Colonic mucosa (tissue), 4 donors: ENCODE measurements at regions not wholly inside any gene's neighbourhood (a gene's known extent, or its start where the extent isn't known, plus 50 kb on each side); places are given as distances from the start of the nearest gene placed in this dataset.
"Not testable (repeated sequence)": the region's sequence is repeated elsewhere in the genome, so short reads cannot be mapped to it uniquely, and the experiment has no call there.

Source experiments
- DNase-seq: peaks from one replicate; pipeline ENCODE4 v3.0.0-alpha.2; 2020
- H3K27ac ChIP-seq: fragments of 200-600 bp; one replicate; pipeline ENCODE4 v1.8.0; 2021
- H3K27me3 ChIP-seq: fragments of 200-600 bp; one replicate; pipeline ENCODE4 v1.8.0; 2021
- H3K36me3 ChIP-seq: fragments of 200-600 bp; one replicate; pipeline ENCODE4 v1.8.0; 2021
- H3K4me1 ChIP-seq: fragments of 200-600 bp; one replicate; pipeline ENCODE4 v1.8.0; 2021; ENCODE audit warnings: mild to moderate bottlenecking
- H3K4me3 ChIP-seq: fragments of 200-600 bp; one replicate; pipeline ENCODE4 v1.8.0; 2021
- H3K9ac ChIP-seq, 2 donors: one replicate each; pipeline ENCODE4 v1.7.0; 2013; ENCODE audit warnings: control low read depth in 2 of 2, low read depth in 2 of 2, low read length in 2 of 2
- H3K9me3 ChIP-seq: fragments of 200-600 bp; one replicate; pipeline ENCODE4 v1.8.0; 2021
- CTCF ChIP-seq: fragments of 200-600 bp; IDR thresholded peaks from one replicate; pipeline ENCODE4 v1.8.0; 2022; ENCODE audit warnings: antibody characterized with exemption, mild to moderate bottlenecking
- intact Hi-C: fragments of 100-400 bp; cut with DNase I; formaldehyde crosslinking; loops from one replicate; pipeline ENCODE4 v1.14.1; 2022
- donor health status: healthy.
- donor health status: DM: no; HTN: no; CAD: no.
- donor health status: DM: no; HTN: no; CAD: no.

GRCh38 chr5:9817819-9818218 lies 187.7 kb upstream of the TAS2R1 start:
- intact Hi-C loops: no loop called here
- Histone ChIP-seq H3K27ac (no peak overlapping the region), H3K27me3 (no peaks in the 10 kb centered on the region), H3K4me3 (no peak overlapping the region), H3K9me3 (no peaks in the 10 kb centered on the region), H3K36me3 (no peaks in the 10 kb centered on the region), H3K4me1 (no peaks in the 10 kb centered on the region), H3K9ac (no peak overlapping the region)
- no peak for DNase-seq
- no peak for TF ChIP-seq CTCF

GRCh38 chr5:9815051-9815450 lies 184.9 kb upstream of the TAS2R1 start:
- intact Hi-C loops: no loop called here
- no peak overlapping the region for H3K27ac ChIP-seq
- no peak overlapping the region for H3K4me3 ChIP-seq
- H3K36me3 ChIP-seq: no peaks in the 10 kb centered on the region
- no peak overlapping the region for H3K9ac ChIP-seq
- no peak for TF ChIP-seq CTCF
- H3K27me3 ChIP-seq: no peaks in the 10 kb centered on the region
- H3K9me3 ChIP-seq: no peaks in the 10 kb centered on the region
- DNase-seq: no peak
- no peaks in the 10 kb centered on the region for H3K4me1 ChIP-seq

- no peak overlapping the region for H3K9ac ChIP-seq
- H3K27ac ChIP-seq: no peak overlapping the region
- H3K36me3 ChIP-seq: no peaks in the 10 kb centered on the region
- no peaks in the 10 kb centered on the region for H3K27me3 ChIP-seq
- DNase-seq: no peak
- H3K4me1 ChIP-seq: no peaks in the 10 kb centered on the region
- no peak for TF ChIP-seq CTCF
- H3K4me3 ChIP-seq: no peak overlapping the region
- no peaks in the 10 kb centered on the region for H3K9me3 ChIP-seq
- intact Hi-C loops: no loop called here
Observed at GRCh38 chr5:9813305-9813704, 183.2 kb upstream of the TAS2R1 start.

- H3K36me3 ChIP-seq, intact Hi-C loops, DNase-seq, H3K9me3 ChIP-seq, H3K4me3 ChIP-seq, H3K27ac ChIP-seq, H3K9ac ChIP-seq, H3K4me1 ChIP-seq, H3K27me3 ChIP-seq: not testable (repeated sequence)
Observed at GRCh38 chr5:9807366-9807765, 177.2 kb upstream of the TAS2R1 start.

GRCh38 chr5:9801908-9802307 lies 171.8 kb upstream of the TAS2R1 start:
- H3K9ac ChIP-seq: no peak overlapping the region
- no peak overlapping the region for H3K4me3 ChIP-seq
- no peak overlapping the region for H3K27ac ChIP-seq
- TF ChIP-seq CTCF: no peak
- H3K9me3 ChIP-seq: no peaks in the 10 kb centered on the region
- H3K4me1 ChIP-seq: no peaks in the 10 kb centered on the region
- H3K36me3 ChIP-seq: no peaks in the 10 kb centered on the region
- DNase-seq: no peak
- no peaks in the 10 kb centered on the region for H3K27me3 ChIP-seq
- intact Hi-C loops: no loop called here

GRCh38 chr5:9799606-9800005 lies 169.5 kb upstream of the TAS2R1 start:
- H3K4me1 ChIP-seq: no peaks in the 10 kb centered on the region
- H3K36me3 ChIP-seq: no peaks in the 10 kb centered on the region
- no peak overlapping the region for H3K9ac ChIP-seq
- TF ChIP-seq CTCF: no peak
- no peaks in the 10 kb centered on the region for H3K27me3 ChIP-seq
- intact Hi-C loops: no loop called here
- DNase-seq: no peak
- H3K9me3 ChIP-seq: no peaks in the 10 kb centered on the region
- no peak overlapping the region for H3K27ac ChIP-seq
- no peak overlapping the region for H3K4me3 ChIP-seq
